Body of pancreas (tissue), 4 donors: ENCODE measurements at regions not wholly inside any gene's neighbourhood (a gene's known extent, or its start where the extent isn't known, plus 50 kb on each side); places are given as distances from the start of the nearest gene placed in this dataset.

Experiments used
- POLR2A ChIP-seq, 3 donors: fragments of 450-650 bp; IDR thresholded peaks; one replicate each; pipeline ENCODE4 v1.6.1; 2016; ENCODE audit warnings: antibody characterized with exemption in 3 of 3, mild to moderate bottlenecking in 2 of 3
- TF ChIP-seq, protein P1 (sequence below), 7 experiments: fragments of 450-650 bp in 4 of 7; fragments of 200-600 bp in 3 of 7; sonication (generic) in 3 of 7; IDR thresholded peaks; one replicate each; pipeline ENCODE4 v1.5.1; 2016 to 2019; ENCODE audit warnings: antibody characterized with exemption in 7 of 7

DNA sequence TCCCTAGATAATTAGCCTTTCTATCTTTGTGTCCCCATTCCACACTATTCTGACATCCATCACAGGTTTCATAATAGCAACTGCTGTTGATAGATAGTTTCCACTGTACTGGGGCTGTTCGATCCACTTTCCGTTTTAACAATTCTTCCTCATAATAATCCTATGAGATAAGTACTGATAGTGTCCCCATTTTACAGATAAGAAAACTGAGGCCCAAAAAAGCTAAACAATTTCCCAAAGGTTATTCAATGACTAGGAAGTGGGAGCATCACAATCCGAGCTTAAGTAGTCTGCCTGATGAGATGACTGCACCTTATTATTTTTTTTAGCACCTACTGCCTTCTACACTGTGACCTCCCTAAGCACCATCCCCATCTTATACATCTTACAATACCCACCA is 569.2 kb downstream of the STK39 start:
- TF ChIP-seq, protein P1, sequence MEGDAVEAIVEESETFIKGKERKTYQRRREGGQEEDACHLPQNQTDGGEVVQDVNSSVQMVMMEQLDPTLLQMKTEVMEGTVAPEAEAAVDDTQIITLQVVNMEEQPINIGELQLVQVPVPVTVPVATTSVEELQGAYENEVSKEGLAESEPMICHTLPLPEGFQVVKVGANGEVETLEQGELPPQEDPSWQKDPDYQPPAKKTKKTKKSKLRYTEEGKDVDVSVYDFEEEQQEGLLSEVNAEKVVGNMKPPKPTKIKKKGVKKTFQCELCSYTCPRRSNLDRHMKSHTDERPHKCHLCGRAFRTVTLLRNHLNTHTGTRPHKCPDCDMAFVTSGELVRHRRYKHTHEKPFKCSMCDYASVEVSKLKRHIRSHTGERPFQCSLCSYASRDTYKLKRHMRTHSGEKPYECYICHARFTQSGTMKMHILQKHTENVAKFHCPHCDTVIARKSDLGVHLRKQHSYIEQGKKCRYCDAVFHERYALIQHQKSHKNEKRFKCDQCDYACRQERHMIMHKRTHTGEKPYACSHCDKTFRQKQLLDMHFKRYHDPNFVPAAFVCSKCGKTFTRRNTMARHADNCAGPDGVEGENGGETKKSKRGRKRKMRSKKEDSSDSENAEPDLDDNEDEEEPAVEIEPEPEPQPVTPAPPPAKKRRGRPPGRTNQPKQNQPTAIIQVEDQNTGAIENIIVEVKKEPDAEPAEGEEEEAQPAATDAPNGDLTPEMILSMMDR (IDR thresholded peaks at IDR 0.05): no peak
- TF ChIP-seq POLR2A (IDR thresholded peaks at IDR 0.05): no peak
